ENCODE measurements at regions not wholly inside any gene's neighbourhood (a gene's known extent, or its start where the extent isn't known, plus 50 kb on each side); places are given as distances from the start of the nearest gene placed in this dataset.

GRCh38 chr12:34292736-34293625 is 270.7 kb downstream of the ALG10 start:
- DNase-seq: no peak

- DNase-seq: no peak
Measured at GRCh38 chr12:34294137-34294536, 271.8 kb downstream of the ALG10 start.

GRCh38 chr12:34294671-34295365 is 272.5 kb downstream of the ALG10 start:
- no peak for DNase-seq

- DNase-seq: no peak
Measured at GRCh38 chr12:34295366-34296142, 273.3 kb downstream of the ALG10 start.

GRCh38 chr12:34296143-34297041 is 274.1 kb downstream of the ALG10 start:
- DNase-seq: no peak

- DNase-seq: no peak
Measured at GRCh38 chr12:34297126-34297789, 275.0 kb downstream of the ALG10 start.

GRCh38 chr12:34297790-34298164 is 275.5 kb downstream of the ALG10 start:
- no peak for DNase-seq

GRCh38 chr12:34298176-34298970 is 276.1 kb downstream of the ALG10 start:
- DNase-seq: no peak

GRCh38 chr12:34298971-34299801 is 276.9 kb downstream of the ALG10 start:
- DNase-seq: no peak

- DNase-seq: no peak
Measured at GRCh38 chr12:34299802-34300193, 277.5 kb downstream of the ALG10 start.

GRCh38 chr12:34300376-34301250 is 278.3 kb downstream of the ALG10 start:
- DNase-seq: no peak

GRCh38 chr12:34301251-34302130 is 279.2 kb downstream of the ALG10 start:
- no peak for DNase-seq

GRCh38 chr12:34302131-34302885 is 280.0 kb downstream of the ALG10 start:
- DNase-seq: no peak

GRCh38 chr12:34303091-34303870 is 281.0 kb downstream of the ALG10 start:
- DNase-seq: no peak

- no peak for DNase-seq
Measured at GRCh38 chr12:34304001-34304400, 281.7 kb downstream of the ALG10 start.

- DNase-seq: no peak
Measured at GRCh38 chr12:34304546-34304945, 282.2 kb downstream of the ALG10 start.
